Spleen (tissue), 11 donors: ENCODE measurements at regions not wholly inside any gene's neighbourhood (a gene's known extent, or its start where the extent isn't known, plus 50 kb on each side); places are given as distances from the start of the nearest gene placed in this dataset.

ENCODE experiments used
- DNase-seq: peaks from one replicate; pipeline ENCODE4 v3.0.0-alpha.2; 2020
- H3K27ac ChIP-seq, 8 donors: fragments of 200-600 bp; sonication (generic) in 7 of 8; 1 replicate in 4 of 8; 2 replicates in 4 of 8; pipeline versions ENCODE4 v1.5.0 to v1.8.0; 2016 to 2021; ENCODE audit warnings: inconsistent platforms in 4 of 8, mild to moderate bottlenecking in 4 of 8, moderate library complexity in 1 of 8
- H3K27me3 ChIP-seq, 7 donors: fragments of 200-600 bp; sonication (generic) in 6 of 7; replicated peaks in 1 of 7; 1 replicate in 4 of 7; 2 replicates in 3 of 7; pipeline versions ENCODE4 v1.5.0 to v1.8.0; 2016 to 2021; ENCODE audit warnings: inconsistent platforms in 3 of 7, mild to moderate bottlenecking in 1 of 7
- H3K36me3 ChIP-seq, 6 donors: fragments of 200-600 bp; sonication (generic) in 5 of 6; 1 replicate in 4 of 6; 2 replicates in 2 of 6; pipeline versions ENCODE4 v1.5.0 to v1.8.0; 2016 to 2021; ENCODE audit warnings: inconsistent platforms in 2 of 6
- H3K4me1 ChIP-seq, 6 donors: fragments of 200-600 bp; sonication (generic) in 5 of 6; 1 replicate in 3 of 6; 2 replicates in 3 of 6; pipeline versions ENCODE4 v1.5.0 to v1.8.0; 2016 to 2021; ENCODE audit warnings: inconsistent platforms in 3 of 6
- H3K4me3 ChIP-seq, 8 donors: fragments of 200-600 bp; sonication (generic) in 7 of 8; 1 replicate in 4 of 8; 2 replicates in 4 of 8; pipeline versions ENCODE4 v1.5.0 to v1.8.0; 2016 to 2021; ENCODE audit warnings: inconsistent platforms in 4 of 8, mild to moderate bottlenecking in 4 of 8, moderate library complexity in 2 of 8
- H3K9me3 ChIP-seq, 8 donors: fragments of 200-600 bp; sonication (generic) in 7 of 8; 1 replicate in 4 of 8; 2 replicates in 4 of 8; pipeline versions ENCODE4 v1.5.0 to v1.8.0; 2016 to 2021; ENCODE audit warnings: inconsistent platforms in 4 of 8
- CTCF ChIP-seq, 11 experiments: fragments of 200-600 bp in 7 of 11; fragments of 450-650 bp in 4 of 11; sonication (generic) in 4 of 11; IDR thresholded peaks in 8 of 11; conservative IDR thresholded peaks in 3 of 11; 1 replicate in 7 of 11; 2 replicates in 4 of 11; pipeline versions ENCODE4 v1.4.0 to v1.8.0; 2016 to 2021; ENCODE audit warnings: antibody characterized with exemption in 11 of 11, inconsistent platforms in 4 of 11, mild to moderate bottlenecking in 1 of 11
- POLR2A ChIP-seq, 3 donors: fragments of 450-650 bp; IDR thresholded peaks; one replicate each; pipeline ENCODE4 v1.5.1; 2017; ENCODE audit warnings: antibody characterized with exemption in 3 of 3, mild to moderate bottlenecking in 1 of 3
- POLR2AphosphoS5 ChIP-seq, 3 donors: sonication (generic); formaldehyde crosslinking; IDR thresholded peaks; one replicate each; pipeline ENCODE4 v1.5.1; 2017; ENCODE audit warnings: antibody characterized with exemption in 3 of 3
- WGBS, 5 donors: extraction: QIAGEN DNeasy Blood & Tissue Kit in 3 of 5; methylation state at CpG; one replicate each; pipeline versions ENCODE4 v1.1.5 to v1.1.7; 2013 to 2018; 5-methylcytosine and 5-hydroxymethylcytosine counted together
- intact Hi-C: fragments of 100-400 bp; cut with DNase I; formaldehyde crosslinking; loops from one replicate; pipeline ENCODE4 v1.15.0; 2023; ENCODE audit warnings: low total_unique reads
- donor health status: healthy with polysubstance abuse.
- donor health status: DM: no; HTN: no; CAD: no; lungs with moderate emphysema.
- donor health status: DM: no; HTN: no; CAD: no.
- donor health status: Bipolar disorder and iron deficiency.
- donor health status: healthy.
- donor health status: DM: no; HTN: no; CAD: no.
- donor health status: DM: yes; HTN: yes; CAD: no.

GRCh38 chr9:13729955-13730354, 450.5 kb upstream of the MPDZ start:
- H3K4me3 ChIP-seq, result no peak overlapping the region
- no peak overlapping the region for H3K27ac ChIP-seq
- no peaks in the 10 kb centered on the region for H3K36me3 ChIP-seq
- H3K4me1 ChIP-seq, result no peaks in the 10 kb centered on the region
- intact Hi-C loops, result no loop called here
- DNase-seq, result no peak
- 68 to 83% (median 74%) methylated on average over 2 of the region's 2 CpGs for WGBS, 5 donors
- H3K9me3 ChIP-seq, result no peaks in the 10 kb centered on the region
- TF ChIP-seq POLR2AphosphoS5 (IDR thresholded peaks at IDR 0.05) (no peak), CTCF (IDR thresholded peaks at IDR 0.05 in 8 of 11, conservative IDR thresholded peaks at IDR 0.05 in 3 of 11) (no peak), POLR2A (IDR thresholded peaks at IDR 0.05) (no peak)
- H3K27me3 ChIP-seq, result no peaks in the 10 kb centered on the region

GRCh38 chr9:13728917-13729811, 449.7 kb upstream of the MPDZ start:
- TF ChIP-seq CTCF (IDR thresholded peaks at IDR 0.05 in 8 of 11, conservative IDR thresholded peaks at IDR 0.05 in 3 of 11) (no peak), POLR2A (IDR thresholded peaks at IDR 0.05) (no peak), POLR2AphosphoS5 (IDR thresholded peaks at IDR 0.05) (no peak)
- intact Hi-C loops, result no loop called here
- no peaks in the 10 kb centered on the region for H3K36me3 ChIP-seq
- H3K27me3 ChIP-seq, result no peaks in the 10 kb centered on the region
- H3K4me1 ChIP-seq, result no peaks in the 10 kb centered on the region
- no peak overlapping the region for H3K4me3 ChIP-seq
- WGBS, 5 donors, result 73 to 87% (median 78%) methylated on average over 7 of the region's 7 CpGs
- H3K27ac ChIP-seq, result no peak overlapping the region
- H3K9me3 ChIP-seq, result no peaks in the 10 kb centered on the region
- DNase-seq, result no peak

- no peak for DNase-seq
- Histone ChIP-seq H3K27me3 (no peaks in the 10 kb centered on the region), H3K9me3 (no peaks in the 10 kb centered on the region), H3K4me1 (no peaks in the 10 kb centered on the region), H3K4me3 (no peak overlapping the region), H3K36me3 (no peaks in the 10 kb centered on the region), H3K27ac (no peak overlapping the region)
- TF ChIP-seq POLR2A (IDR thresholded peaks at IDR 0.05) (no peak), POLR2AphosphoS5 (IDR thresholded peaks at IDR 0.05) (no peak), CTCF (IDR thresholded peaks at IDR 0.05 in 8 of 11, conservative IDR thresholded peaks at IDR 0.05 in 3 of 11) (no peak)
- intact Hi-C loops, result no loop called here
- WGBS, 5 donors, result 48 to 86% (median 77%) methylated on average over 2 of the region's 2 CpGs
Measured at GRCh38 chr9:13728131-13728530, 448.6 kb upstream of the MPDZ start.

GRCh38 chr9:13726746-13727145, 447.3 kb upstream of the MPDZ start:
- H3K36me3 ChIP-seq, result no peaks in the 10 kb centered on the region
- no peak for DNase-seq
- no peak overlapping the region for H3K27ac ChIP-seq
- no peak for TF ChIP-seq POLR2AphosphoS5 (IDR thresholded peaks at IDR 0.05)
- TF ChIP-seq POLR2A (IDR thresholded peaks at IDR 0.05), result no peak
- no peak for TF ChIP-seq CTCF (IDR thresholded peaks at IDR 0.05 in 8 of 11, conservative IDR thresholded peaks at IDR 0.05 in 3 of 11)
- no peak overlapping the region for H3K4me3 ChIP-seq
- intact Hi-C loops, result no loop called here
- 54 to 78% (median 68%) methylated on average over 2 of the region's 2 CpGs for WGBS, 5 donors
- H3K9me3 ChIP-seq, result no peaks in the 10 kb centered on the region
- H3K4me1 ChIP-seq, result no peaks in the 10 kb centered on the region
- no peaks in the 10 kb centered on the region for H3K27me3 ChIP-seq
